Putamen (tissue), 1 donor: ENCODE measurements at regions not wholly inside any gene's neighbourhood (a gene's known extent, or its start where the extent isn't known, plus 50 kb on each side); places are given as distances from the start of the nearest gene placed in this dataset.

Experiments
- DNase-seq: peaks from one replicate; pipeline ENCODE4 v3.0.0-alpha.2; 2016; ENCODE audit warnings: low spot score

GRCh38 chr18:1954583-1955312, 616.6 kb downstream of the METTL4 start:
- no peak for DNase-seq

- no peak for DNase-seq
Measured at GRCh38 chr18:1958798-1959197, 612.5 kb downstream of the METTL4 start.

- DNase-seq: no peak
Measured at GRCh38 chr18:1965016-1965415, 606.3 kb downstream of the METTL4 start.

- DNase-seq: no peak
Measured at GRCh38 chr18:1965541-1965940, 605.8 kb downstream of the METTL4 start.

- DNase-seq: no peak
Measured at GRCh38 chr18:1968801-1969498, 602.4 kb downstream of the METTL4 start.

- DNase-seq: no peak
Measured at GRCh38 chr18:1976484-1976883, 594.8 kb downstream of the METTL4 start.

GRCh38 chr18:1982056-1982455, 589.2 kb downstream of the METTL4 start:
- DNase-seq: no peak

- no peak for DNase-seq
Measured at GRCh38 chr18:1983746-1984515, 587.4 kb downstream of the METTL4 start.

GRCh38 chr18:1993866-1994265, 577.4 kb downstream of the METTL4 start:
- DNase-seq: no peak

- no peak for DNase-seq
Measured at GRCh38 chr18:1994471-1994870, 576.8 kb downstream of the METTL4 start.

- no peak for DNase-seq
Measured at GRCh38 chr18:1995041-1995612, 576.2 kb downstream of the METTL4 start.

GRCh38 chr18:1998121-1998520, 573.2 kb downstream of the METTL4 start:
- DNase-seq: no peak

GRCh38 chr18:1999387-1999786, 571.9 kb downstream of the METTL4 start:
- no peak for DNase-seq

GRCh38 chr18:2002151-2002550, 569.2 kb downstream of the METTL4 start:
- DNase-seq: no peak

GRCh38 chr18:2002604-2003003, 568.7 kb downstream of the METTL4 start:
- no peak for DNase-seq

- no peak for DNase-seq
Measured at GRCh38 chr18:2009942-2010697, 561.2 kb downstream of the METTL4 start.

GRCh38 chr18:2027016-2027415, 544.3 kb downstream of the METTL4 start:
- no peak for DNase-seq

- DNase-seq: no peak
Measured at GRCh38 chr18:2027756-2028155, 543.5 kb downstream of the METTL4 start.

GRCh38 chr18:2028986-2029385, 542.3 kb downstream of the METTL4 start:
- no peak for DNase-seq

- no peak for DNase-seq
Measured at GRCh38 chr18:2030647-2031046, 540.7 kb downstream of the METTL4 start.

- DNase-seq: no peak
Measured at GRCh38 chr18:2032036-2032435, 539.3 kb downstream of the METTL4 start.

- no peak for DNase-seq
Measured at GRCh38 chr18:2035056-2035455, 536.2 kb downstream of the METTL4 start.
